Dedifferentiated amniotic fluid mesenchymal stem cell (primary cell): ENCODE measurements at regions not wholly inside any gene's neighbourhood (a gene's known extent, or its start where the extent isn't known, plus 50 kb on each side); places are given as distances from the start of the nearest gene placed in this dataset.
"Not testable (repeated sequence)": the region's sequence is repeated elsewhere in the genome, so short reads cannot be mapped to it uniquely, and the experiment has no call there.

ENCODE experiments used
- DNase-seq: peaks from one replicate; pipeline ENCODE4 v3.0.0-alpha.2; 2016; ENCODE audit errors: extremely low spot score

DNA sequence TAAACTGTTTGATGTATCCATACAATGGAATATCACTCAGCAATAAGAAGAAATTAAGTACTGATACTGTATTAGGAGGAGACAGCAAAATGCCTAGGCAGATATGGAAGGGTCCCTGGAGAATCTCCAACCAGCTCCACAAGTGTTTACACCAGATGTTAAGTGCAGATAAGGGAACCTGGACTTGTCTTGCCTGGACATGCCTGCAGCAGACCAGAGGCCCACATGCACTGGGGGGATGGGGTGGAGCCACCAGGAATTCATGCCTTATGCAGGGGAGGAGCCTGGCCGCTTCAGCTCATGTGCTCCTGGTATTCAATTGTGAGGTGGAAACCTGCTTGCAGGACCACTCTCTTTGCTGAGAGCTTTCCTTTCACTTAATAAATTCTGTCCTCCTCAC, 287.6 kb downstream of the LIPI start:
- DNase-seq, result not testable (repeated sequence)

DNA sequence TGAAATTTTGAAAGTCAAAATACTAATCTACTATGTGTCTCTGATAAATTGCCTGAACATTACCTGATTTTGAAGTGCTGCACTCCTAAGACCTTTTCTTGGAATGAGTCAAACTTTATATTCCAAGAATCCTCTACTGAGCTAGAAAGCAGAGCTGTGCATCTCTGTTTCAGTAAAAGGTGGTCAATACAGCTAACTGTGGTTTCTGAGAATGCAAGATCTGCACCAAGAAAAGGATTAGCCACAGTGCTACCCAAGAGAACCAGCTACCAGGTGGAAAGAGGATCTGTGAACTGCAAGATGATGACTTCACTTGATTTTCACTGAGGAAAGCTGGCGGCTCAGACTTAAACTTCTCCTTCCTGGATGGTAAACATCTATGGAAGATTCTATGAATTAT, 289.3 kb downstream of the LIPI start:
- DNase-seq, result not testable (repeated sequence)

DNA sequence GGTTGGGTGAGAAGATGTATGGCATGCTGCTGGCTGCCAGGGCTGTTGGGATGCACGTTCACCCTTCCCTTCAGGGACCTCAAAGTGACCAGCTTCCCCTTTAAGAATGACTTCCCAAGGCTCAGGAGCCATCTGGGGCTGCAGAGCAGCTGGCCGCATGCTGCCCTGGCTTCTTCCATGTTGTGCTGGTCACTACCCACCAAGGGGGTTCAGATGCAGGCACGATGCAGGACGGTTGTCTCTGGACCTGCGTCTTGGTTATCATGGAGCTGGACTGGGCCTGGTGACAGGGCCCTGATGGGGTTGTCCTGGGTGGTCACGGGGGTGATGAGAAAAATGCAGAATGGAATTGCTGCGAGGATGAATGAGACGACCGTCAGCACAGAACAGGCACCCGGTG, 297.8 kb downstream of the POTED start:
- DNase-seq, result not testable (repeated sequence)

DNA sequence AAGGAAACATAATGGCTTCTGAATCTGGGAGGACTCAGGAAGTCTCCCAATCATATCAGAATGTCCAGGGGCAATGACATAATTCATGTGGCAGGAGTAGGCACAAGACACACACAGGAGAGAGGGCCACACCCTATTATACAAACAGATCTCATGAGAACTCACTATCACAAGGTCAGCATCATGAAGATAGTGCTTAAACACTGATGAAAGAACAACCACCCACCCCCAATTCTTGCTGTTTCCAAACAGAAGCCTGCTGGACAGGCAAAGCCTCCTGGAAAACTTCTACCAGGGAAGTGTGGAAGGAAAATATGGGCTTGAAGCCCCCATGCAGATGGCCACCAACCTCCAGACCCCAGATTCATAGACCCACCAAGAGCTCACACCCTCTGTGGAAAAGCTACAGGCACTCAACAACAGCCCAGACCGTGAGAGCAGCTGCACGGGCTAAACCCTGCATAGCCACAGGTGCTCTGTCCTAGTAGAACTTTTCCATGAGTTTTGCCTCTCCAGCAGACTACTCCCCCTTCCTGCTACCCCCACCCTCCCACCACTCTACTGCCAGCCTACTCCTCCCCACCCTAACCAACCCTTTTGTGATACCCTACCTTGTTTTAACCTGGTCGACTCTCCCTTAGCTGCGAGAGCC, 287.1 kb downstream of the POTED start:
- DNase-seq, result not testable (repeated sequence)

DNA sequence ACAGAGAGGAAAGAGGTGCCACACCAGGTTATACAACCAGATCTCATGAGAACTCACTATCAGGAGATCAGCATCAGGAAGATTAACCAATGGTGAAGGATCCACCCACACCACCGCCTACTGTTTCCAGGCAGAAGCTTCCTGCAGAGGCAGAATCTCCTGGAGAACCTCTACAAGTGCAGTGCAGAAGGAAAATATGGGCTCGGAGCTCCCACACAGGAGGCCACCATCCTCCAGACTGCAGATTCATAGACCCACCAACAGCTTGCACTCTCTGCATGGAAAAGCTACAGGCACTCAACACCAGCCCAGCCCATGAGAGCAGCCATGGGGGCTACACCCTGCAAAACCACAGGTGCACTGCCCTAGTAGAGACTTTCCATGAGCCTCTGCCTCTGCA, 284.0 kb downstream of the POTED start:
- not testable (repeated sequence) for DNase-seq

DNA sequence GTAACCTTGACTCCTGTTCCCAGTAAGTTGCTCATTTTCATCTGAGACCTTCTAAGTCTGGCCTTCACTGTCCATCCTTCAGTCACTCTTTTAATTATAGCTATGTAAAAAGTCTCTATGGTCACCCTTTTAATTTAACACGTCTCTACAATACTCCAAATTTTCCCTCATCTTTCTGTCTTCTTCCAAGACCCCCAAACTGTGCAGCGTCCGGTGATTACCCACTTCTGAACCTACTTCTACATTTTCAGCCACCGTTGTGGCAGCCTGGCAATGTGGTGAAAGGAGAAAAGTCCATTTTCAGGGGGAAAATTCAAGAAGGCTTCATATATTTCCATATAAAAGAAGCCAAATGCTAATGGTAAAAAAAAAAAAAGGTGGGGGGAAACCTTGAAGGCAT, 283.4 kb downstream of the POTED start:
- DNase-seq, result not testable (repeated sequence)

DNA sequence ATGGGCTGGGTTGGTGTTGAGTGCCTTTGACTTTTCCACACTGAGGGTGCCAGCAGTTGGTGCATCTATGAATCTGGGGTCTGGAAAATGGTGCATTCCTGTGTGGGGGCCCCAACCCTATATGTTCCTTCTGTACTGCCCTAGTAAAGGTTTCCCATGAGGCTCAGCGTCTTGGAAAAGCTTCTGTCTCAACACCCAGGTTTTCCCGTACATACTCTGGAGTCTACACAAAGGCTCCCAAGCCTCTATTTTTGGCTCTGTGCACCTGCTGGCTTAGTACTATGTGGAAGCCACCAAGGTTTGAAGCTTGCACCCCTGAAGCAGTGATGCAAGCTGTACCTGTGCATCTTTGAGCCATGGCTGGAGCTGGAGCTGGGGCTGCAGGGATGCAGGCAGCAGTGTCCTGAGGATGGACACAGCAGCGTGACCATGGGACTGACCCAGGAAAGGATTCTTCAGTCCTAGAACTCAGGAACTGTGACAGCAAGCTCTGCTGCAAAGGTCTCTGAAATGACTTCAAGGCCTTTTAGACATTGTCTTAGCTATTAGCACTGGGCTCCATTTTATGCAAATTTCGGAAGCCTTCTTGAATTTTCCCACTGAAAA, 282.7 kb downstream of the POTED start:
- DNase-seq, result not testable (repeated sequence)

DNA sequence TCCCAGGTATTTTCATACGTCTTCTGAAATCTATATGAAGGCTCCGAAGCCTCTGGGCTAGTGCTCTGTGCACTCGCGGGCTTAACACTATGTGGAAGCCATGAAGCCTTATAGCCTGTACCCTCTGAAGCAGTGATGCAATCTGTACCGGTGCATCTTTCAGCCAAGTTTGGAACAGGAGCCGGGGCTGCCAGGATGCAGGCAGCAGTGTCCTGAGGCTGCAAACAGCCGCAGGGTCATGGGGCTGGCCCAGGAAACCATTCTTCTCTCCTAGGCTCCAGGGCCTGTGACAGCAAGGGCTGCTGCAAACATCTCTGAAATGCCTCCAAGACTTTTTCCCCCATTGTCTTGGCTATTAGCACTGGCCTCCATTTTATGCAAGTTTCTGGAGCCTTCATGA, 279.6 kb downstream of the POTED start:
- not testable (repeated sequence) for DNase-seq

DNA sequence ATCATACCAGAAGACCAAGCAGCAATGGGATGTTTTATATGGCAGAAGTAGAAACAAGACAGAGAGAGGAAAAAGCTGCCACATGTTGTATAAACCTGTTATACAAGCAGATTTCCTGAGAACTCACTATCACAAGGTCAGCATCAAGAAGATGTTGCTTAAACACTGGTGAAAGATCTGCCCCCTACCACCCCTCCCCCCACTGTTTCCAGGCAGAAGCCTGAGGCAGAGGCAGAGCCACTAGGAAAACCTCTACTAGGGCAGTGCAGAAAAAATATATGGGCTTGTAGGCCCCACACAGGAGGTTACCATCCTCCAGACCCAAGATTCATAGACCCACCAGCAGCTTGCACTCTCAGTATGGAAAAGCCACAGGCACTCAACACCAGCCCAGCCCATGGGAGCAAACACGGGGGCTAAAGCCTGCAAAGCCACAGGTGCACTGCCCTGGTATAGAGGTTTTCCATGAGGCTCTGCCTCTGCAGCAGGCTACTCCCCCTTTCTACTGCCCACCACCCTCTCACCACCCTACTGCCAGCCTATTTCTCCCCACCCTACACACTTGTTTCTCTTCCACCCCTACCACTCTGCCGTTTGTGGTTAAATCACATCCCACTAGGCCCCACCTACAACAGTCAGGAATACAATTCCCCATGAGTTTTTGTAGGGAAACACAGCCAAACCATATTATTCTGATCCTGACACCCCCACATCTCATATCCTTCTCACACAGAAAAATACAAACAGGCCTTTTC, 274.2 kb downstream of the POTED start:
- DNase-seq, result not testable (repeated sequence)

DNA sequence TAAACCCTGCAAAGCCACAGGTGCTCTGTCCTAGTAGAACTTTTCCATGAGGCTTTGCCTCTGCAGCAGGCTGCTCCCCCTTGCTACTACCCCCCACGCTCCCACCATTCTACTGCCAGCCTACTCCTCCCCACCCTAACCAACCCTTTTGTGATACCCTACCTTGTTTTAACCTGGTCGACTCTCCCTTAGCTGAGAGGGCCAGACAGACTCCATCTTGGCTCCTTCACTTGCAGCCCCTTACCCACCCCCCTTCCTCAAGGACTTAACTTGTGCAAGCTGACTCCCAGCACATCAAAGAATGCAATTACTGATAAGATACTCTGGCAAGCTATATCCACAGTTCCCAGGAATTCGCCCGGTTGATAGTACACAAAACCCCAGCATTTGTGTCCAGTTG, 267.9 kb downstream of the POTED start:
- DNase-seq, result not testable (repeated sequence)

DNA sequence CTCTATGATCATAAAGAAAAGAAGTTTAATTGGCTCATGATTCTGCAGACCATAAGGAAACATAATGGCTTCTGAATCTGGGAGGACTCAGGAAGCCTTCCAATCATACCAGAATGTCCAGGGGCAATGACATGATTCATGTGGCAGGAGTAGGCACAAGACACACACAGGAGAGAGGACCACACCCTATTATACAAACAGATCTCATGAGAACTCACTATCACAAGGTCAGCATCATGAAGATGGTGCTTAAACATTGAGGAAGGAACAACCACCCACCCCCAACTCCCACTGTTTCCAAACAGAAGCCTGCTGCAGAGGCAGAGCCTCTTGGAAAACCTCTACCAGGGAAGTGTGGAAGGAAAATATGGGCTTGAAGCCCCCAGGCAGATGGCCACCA, 267.4 kb downstream of the POTED start:
- not testable (repeated sequence) for DNase-seq

DNA sequence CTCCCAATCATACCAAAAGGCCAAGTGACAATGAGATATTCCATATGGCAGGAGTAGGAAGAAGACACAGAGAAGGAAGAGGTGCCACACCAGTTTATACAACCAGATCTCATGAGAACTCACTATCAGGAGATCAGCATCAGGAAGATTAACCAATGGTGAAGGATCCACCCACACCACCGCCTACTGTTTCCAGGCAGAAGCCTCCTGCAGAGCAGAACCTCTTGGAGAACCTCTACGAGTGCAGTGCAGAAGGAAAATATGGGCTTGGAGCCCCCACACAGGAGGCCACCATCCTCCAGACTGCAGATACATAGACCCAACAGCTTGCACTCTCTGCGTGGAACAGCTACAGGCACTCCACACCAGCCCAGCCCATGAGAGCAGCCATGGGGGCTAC, 264.4 kb downstream of the POTED start:
- DNase-seq, result not testable (repeated sequence)

DNA sequence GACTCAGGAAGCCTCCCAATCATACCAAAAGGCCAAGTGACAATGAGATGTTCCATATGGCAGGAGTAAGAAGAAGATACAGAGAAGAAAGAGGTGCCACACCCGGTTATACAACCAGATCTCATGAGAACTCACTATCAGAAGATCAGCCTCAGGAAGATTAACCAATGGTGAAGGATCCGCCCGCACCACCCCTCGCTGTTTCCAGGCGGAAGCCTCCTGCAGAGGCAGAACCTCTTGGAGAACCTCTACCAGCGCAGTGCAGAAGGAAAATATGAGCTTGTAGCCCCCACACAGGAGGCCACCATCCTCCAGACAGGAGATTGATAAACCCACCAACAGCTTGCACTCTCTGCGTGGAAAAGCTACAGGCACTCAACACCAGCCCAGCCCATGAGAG, 245.1 kb downstream of the POTED start:
- DNase-seq, result no peak

DNA sequence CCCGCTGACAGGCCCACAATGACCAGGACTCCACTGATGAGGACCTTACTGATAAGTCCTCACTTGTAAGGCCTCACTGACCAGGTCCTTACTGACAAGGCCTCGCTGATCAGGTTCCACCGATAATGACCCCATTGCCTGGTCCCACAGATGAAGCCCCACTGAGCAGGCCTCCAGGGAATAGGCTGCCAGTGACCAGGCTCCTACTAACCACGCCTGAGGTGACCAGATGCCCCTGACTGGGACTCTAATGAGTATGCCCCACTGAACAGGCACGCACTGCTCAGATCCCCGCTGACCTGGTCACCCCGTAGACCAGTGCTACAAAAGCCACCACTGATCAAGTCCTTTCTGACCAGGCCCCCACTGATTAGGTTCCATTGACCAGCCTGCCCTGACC, 241.2 kb downstream of the POTED start:
- DNase-seq, result not testable (repeated sequence)

DNA sequence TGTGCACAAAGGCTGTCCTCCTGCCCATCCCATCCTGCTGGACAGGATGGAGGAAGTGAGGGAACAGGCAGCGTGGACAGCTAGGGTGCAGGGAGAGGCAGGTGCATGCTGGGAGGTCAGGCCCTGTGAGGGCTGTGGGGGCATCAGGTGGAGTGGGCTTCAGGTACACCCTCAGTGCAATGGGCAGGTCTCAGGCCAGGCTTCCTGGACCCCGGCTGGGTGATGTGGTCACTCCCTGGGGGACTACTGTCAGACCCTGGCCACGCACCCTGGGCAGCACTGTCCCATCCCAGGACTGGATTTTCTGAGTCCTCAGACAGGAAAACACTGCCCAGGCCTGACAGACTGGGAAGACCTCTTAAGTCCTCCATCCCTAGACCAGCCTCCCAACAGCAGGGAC, 239.9 kb downstream of the POTED start:
- DNase-seq, result not testable (repeated sequence)

DNA sequence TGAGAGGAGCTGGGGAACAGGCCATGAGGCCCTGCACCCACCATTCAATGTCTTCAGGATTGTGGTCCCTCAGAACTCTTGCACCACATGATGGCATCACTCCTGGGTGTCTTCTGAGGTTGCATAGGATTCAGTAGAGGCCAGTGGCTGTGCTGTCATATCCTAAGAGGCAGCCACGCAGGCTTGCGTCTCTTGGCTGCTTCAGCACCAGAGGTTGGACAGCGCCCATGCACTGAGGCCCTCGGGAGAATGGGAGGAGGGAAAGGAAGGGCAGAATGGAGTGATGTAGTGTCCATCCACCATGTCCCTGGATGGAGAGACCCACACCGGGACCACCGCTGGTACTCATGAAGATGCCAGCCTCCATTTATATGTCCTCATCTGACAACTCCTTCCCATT, 237.1 kb downstream of the POTED start:
- not testable (repeated sequence) for DNase-seq

DNA sequence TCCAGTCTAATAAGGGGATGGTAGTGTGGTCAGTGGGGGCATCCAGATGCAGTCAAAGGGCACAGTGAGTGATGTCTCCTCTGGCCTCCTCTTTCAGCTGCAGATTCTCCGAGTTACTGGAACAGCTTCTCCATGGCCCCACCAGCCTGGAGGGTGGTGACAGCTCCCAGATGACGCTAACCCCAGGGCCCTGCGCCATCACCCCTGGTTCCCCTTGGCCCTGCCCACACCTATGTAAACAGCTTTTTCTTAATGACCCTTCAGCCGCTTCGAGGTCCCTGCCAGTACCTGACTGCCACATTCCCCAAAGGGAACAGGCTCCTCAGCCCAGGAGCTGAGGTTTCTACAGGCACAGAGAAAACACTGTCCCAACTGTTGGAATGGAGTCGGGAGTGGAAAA, 235.0 kb downstream of the POTED start:
- not testable (repeated sequence) for DNase-seq

DNA sequence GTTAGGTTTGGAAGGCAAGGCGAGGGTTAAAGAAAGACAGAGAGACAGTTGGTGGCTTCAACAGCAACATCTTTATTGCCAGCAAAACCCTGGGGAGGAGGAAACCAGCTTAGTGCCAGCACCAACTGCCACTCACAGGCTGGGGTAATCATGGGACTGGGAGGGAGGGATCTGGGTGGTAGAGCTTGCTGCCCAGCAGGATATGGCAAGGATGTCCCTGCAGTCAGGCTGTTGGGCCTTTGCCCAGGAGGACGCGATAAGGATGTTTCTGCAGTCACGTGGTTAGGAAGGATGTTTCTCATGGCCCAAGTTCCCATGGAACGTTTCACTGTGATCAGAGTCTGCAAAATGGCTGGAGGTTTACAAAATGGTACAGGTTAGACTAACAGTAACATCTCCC, 233.5 kb downstream of the POTED start:
- DNase-seq, result not testable (repeated sequence)

DNA sequence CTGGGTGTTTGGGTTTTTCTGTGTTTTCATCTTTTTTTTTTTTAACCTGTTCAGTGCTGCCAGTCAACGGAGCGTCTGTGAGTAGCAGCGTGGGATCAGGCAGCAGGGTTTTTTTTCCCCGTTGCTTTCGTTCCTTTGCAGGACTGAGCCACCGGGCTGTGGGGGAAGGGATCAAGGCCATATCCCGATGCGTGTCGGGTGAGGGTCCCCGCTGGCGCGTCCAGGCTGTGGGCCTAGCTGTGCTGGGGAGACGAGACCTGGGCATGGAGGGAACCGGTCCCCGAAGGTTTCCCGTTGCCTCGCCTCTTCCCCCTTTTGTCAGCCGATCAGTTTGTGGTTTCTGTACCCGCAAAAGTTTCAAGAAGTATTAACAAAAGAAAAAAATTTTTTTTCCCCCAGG, 218.1 kb downstream of the POTED start:
- DNase-seq, result not testable (repeated sequence)

DNA sequence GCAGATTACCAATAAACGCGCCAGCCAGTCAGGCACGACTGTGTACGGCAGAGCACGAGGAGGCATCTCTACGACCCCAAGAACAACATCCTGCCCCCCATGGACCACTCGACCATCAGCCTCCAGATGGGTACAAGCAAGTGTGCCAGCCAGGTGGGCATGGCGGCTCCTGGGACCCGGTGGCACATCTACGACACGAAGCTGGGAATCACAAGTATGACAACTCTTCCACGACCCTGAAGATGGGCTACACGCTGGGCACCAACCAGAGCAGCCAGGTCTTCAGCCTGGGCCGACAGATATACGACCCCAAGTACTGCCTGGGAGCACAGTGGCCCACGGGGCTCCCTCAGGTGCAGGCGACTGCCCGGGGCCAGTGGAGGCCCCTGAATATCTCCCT, 217.6 kb downstream of the POTED start:
- DNase-seq, result no peak

DNA sequence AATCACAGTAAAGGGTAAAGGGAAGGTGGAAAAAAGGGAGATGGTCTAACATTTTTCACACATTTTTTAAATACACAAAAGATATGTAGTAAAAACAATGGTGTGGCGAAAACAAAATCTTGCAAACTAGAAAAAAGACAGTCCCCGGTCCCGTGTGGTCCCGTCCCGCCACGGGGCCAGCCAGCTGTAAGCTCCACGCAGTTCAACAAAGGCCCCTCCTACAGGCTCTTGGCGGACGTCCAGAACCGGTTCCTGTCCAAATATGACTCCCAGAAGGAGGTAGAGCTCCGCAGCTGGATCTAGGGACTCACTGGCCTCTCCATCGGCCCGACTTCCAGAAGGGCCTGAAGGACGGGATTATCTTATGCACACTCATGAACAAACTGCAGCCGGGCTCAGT, 216.9 kb downstream of the POTED start:
- DNase-seq, result not testable (repeated sequence)

DNA sequence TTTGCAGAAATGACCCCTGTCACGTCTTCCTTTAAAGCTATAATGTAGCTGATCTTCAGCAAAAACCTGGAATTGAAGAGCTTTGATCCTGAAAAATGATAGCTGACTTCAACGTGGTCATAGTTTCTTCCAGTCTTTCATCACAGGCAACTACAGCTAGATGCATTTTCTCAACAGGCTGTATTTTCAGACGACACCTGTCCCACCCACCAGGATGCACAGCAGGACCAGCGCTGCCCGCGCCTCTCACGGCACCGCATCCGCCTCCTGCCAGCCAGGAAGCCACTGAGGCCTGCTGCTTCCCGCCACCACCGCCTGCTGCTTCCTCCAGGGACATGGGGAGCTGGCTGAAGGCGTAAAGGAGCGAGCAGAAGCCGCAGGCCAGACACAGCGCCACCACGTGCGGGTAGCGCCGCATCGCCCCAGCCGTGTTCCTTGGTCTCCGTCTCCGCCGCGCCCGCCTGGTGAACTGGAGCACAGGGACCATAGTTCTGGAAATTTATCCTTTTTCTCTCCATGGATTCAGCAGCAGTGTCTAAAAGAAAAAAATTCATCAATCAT, 215.7 kb downstream of the POTED start:
- DNase-seq, result not testable (repeated sequence)

DNA sequence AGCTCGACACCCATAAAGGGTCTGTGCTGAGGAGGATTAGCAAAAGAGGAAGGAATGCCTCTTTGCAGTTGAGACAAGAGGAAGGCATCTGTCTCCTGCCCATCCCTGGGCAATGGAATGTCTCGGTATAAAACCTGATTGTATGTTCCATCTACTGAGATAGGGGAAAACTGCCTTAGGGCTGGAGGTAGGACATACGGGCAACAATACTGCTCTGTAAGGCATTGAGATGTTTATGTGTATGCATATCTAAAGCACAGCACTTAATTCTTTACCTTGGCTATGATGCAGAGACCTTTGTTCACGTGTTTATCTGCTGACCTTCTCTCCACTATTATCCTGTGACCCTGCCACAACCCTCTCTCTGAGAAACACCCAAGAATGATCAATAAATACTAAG, 210.7 kb downstream of the POTED start:
- DNase-seq, result not testable (repeated sequence)
